ENCODE measurements at regions not wholly inside any gene's neighbourhood (a gene's known extent, or its start where the extent isn't known, plus 50 kb on each side); places are given as distances from the start of the nearest gene placed in this dataset.

DNA sequence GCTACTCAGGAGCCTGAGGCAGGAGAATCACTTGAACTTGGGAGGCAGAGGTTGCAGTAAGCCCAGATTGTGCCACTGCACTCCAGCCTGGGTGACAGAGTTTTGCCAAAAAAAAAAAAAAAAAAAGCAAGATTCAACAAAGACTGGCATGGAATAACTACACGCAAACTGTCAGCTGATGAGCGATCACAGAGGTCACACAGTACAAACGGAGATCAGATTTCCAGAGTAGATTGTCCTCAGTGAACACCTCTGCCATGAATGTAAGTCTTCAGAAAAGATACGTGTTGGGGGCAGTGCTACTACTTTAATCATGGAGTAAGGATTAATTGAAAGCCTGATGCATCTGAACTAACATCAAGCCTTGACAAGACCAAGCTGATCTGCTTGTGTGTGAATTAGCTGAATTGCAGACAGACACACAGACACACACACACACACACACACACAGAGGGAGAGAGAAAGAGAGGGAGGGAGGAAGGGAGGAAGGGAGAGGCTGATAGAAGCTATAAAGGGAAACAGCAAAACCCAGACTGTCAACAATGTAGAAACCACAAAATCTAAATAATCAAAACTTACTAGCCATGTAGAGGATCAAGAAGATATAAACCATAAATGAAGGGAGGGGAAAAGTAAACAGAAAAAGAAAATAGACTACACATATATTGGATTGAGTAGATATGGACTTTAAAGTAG is 222.9 kb upstream of the ZNF462 start:
- no peak for DNase-seq (ENCODE audit: extremely low read depth, low read depth)
- no peak for TF ChIP-seq CTCF (IDR thresholded peaks at IDR 0.05; ENCODE audit: low read depth, low read length, missing control alignments)

DNA sequence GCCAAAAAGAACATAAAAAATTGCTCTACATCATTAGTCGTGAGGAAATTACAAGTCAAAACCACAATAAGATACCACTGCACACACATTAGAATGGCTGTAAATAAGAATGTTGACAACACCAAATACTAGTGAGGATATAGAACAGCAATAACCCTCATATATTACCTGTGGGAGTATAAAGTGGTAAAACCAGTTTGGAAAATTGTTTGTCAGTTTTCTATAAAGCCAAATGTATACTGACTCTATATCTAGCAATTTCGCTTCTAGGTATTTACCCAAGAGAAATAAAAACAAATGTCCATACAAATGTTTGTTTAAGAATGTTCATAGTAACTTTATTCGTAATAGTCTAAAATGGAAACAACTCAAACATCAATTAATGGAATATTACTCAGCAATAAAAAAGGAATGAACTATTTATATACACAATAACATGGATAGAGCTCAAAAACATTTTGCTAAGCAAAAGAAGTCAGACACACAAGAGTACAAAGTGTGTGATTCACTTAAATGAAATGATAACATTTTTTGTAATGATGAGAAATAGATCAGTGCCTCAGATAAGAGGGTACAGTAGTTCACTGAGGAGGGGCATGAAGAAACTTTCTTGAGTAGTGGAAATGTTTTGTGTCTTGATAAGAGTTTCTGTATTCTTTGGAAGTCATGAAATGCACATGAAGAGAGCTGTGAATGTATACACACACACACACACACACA is 219.6 kb upstream of the ZNF462 start:
- TF ChIP-seq CTCF (IDR thresholded peaks at IDR 0.05; ENCODE audit: low read depth, low read length, missing control alignments), result no peak
- no peak overlapping the region for H3K4me3 ChIP-seq (replicated peaks; ENCODE audit: low read depth, low read length)
- DNase-seq (ENCODE audit: extremely low read depth, low read depth), result no peak

More for the DNA sequence above, 222.9 kb upstream of the ZNF462 start:
- H3K4me3 ChIP-seq (replicated peaks; ENCODE audit: low read depth, low read length), result no peak overlapping the region

DNA sequence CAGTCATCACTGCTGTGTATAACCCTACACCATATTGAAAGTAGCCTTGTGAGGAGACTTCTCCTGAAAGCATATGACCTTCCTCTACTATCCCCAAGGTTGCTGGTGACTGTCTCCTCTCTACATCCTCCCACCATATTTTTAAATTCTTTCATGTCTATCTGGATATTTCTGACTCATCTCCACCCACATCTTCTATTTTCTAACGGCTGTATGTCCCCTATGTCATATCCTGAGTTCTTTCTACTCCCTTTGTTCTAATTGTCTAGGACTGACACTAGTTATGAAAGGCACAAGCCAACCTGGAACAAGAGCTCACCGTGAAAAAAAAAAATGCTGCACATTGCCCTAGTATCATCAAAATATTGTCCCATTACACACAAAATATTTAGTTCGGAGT is 218.3 kb upstream of the ZNF462 start:
- DNase-seq (ENCODE audit: extremely low read depth, low read depth), result no peak
- TF ChIP-seq CTCF (IDR thresholded peaks at IDR 0.05; ENCODE audit: low read depth, low read length, missing control alignments), result no peak

GRCh38 chr9:106648799-106649198 is 214.2 kb upstream of the ZNF462 start:
- no peak overlapping the region for H3K4me3 ChIP-seq (replicated peaks; ENCODE audit: low read depth, low read length)
- no peak for DNase-seq (ENCODE audit: extremely low read depth, low read depth)

More for the DNA sequence above, 218.3 kb upstream of the ZNF462 start:
- H3K4me3 ChIP-seq (replicated peaks; ENCODE audit: low read depth, low read length), result no peak overlapping the region

GRCh38 chr9:106649664-106650063 is 213.3 kb upstream of the ZNF462 start:
- DNase-seq (ENCODE audit: extremely low read depth, low read depth), result no peak
- H3K4me3 ChIP-seq (replicated peaks; ENCODE audit: low read depth, low read length), result no peak overlapping the region
- TF ChIP-seq CTCF (IDR thresholded peaks at IDR 0.05; ENCODE audit: low read depth, low read length, missing control alignments), result no peak

More at GRCh38 chr9:106648799-106649198, 214.2 kb upstream of the ZNF462 start:
- no peak for TF ChIP-seq CTCF (IDR thresholded peaks at IDR 0.05; ENCODE audit: low read depth, low read length, missing control alignments)

DNA sequence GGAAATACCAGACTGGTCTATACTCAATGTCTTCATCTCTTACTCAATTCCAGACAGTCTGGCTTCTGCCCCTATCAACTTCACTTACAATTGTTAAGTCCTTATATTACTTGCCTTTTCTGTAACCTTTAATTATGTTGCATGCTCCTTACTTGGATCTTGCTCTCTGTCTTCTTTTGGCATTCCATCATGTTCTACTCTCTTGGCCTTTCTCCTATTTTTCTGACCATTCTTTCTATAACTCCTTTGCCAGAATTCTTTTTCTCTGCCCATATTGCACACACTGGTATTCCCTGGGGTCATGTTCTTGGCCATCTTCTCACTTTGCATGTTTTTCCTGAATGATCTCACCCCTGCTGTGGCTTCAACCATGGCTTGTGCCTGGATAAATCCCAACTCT is 209.8 kb upstream of the ZNF462 start:
- TF ChIP-seq CTCF (IDR thresholded peaks at IDR 0.05; ENCODE audit: low read depth, low read length, missing control alignments), result no peak
- H3K4me3 ChIP-seq (replicated peaks; ENCODE audit: low read depth, low read length), result no peak overlapping the region
- no peak for DNase-seq (ENCODE audit: extremely low read depth, low read depth)
